AG04450 (cell line): ENCODE measurements at regions not wholly inside any gene's neighbourhood (a gene's known extent, or its start where the extent isn't known, plus 50 kb on each side); places are given as distances from the start of the nearest gene placed in this dataset.

Experiments
- CTCF ChIA-PET: fragments of 300-600, 350-600 bp; formaldehyde crosslinking; extraction: SDS; loops from one replicate; lab custom pipeline; 2022; ENCODE audit warnings: antibody characterized with exemption, inconsistent platforms; lab: Charles Lee
- POLR2A ChIA-PET: fragments of 350-600 bp; formaldehyde crosslinking; extraction: SDS; loops from one replicate; lab custom pipeline; 2021; ENCODE audit warnings: antibody characterized with exemption, inconsistent platforms; lab: Yijun Ruan, JAX
- DNase-seq: peaks from one replicate; pipeline ENCODE4 v3.0.0-alpha.2; 2011; ENCODE audit warnings: low read depth, low spot score
- H3K27ac ChIP-seq: one replicate; pipeline ENCODE4 v1.5.1; 2012; ENCODE audit warnings: low read depth, low read length, control low read depth
- H3K27me3 ChIP-seq: one replicate; pipeline ENCODE4 v1.6.0; 2012; ENCODE audit warnings: low read length; ENCODE audit not compliant: control insufficient read depth, insufficient read depth
- H3K4me3 ChIP-seq: 2 replicates; pipeline ENCODE4 v1.5.1; 2011; ENCODE audit warnings: mild to moderate bottlenecking, low read depth, low read length, control low read depth
- H3K9me3 ChIP-seq: 2 replicates; pipeline ENCODE4 v1.5.1; 2012; ENCODE audit warnings: low read length; ENCODE audit not compliant: control insufficient read depth, insufficient read depth
- TF ChIP-seq, protein P1 (sequence below): IDR thresholded peaks from 2 replicates; pipeline ENCODE4 v1.5.1; 2011; ENCODE audit warnings: low read depth, low read length, control low read depth, inconsistent platforms

DNA sequence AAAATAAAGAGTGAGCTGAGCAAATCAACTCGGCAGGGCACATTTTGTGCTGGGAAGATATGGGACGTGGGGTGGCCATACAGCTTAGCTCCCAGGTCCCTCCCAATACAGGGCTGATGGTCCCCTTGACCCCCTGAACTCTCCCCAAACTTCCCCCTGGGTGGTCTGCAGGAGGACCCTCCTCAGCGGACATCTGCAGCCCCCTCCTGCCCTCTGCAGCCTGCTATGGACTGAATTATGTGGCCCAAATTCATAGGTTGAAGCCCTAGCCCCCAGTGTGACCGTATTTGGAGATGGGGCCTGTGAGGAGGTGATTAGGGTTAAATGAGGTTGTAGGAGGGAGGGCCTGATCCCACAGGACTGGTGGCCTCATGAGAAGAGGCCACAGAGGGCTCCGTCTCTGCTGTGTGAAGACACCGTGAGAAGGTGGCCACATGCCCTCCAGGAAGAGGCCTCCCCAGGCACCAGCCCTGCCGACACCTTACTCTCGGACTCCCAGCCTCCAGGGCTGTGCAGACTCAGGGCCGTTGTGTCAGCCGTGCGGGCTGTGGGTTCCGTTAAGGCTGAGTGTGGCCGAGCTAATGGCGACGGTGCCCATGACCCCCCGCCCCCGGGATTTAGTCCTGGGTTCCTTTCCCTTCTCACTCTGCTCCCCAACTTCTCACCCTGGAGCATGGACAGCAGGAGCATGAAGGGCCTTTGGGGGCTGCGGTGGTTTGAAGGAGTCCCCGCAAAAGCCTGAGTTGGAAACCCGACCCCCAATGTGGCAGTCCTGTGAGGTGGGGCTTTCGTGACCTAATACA lies 1042.8 kb downstream of the BRD1 start:
- ChIA-PET POLR2A (no interaction called here), CTCF (no interaction called here)
- no peak overlapping the region for H3K27ac ChIP-seq
- H3K9me3 ChIP-seq: peaks cover 71% of the 10 kb centered on the region
- TF ChIP-seq, protein P1, sequence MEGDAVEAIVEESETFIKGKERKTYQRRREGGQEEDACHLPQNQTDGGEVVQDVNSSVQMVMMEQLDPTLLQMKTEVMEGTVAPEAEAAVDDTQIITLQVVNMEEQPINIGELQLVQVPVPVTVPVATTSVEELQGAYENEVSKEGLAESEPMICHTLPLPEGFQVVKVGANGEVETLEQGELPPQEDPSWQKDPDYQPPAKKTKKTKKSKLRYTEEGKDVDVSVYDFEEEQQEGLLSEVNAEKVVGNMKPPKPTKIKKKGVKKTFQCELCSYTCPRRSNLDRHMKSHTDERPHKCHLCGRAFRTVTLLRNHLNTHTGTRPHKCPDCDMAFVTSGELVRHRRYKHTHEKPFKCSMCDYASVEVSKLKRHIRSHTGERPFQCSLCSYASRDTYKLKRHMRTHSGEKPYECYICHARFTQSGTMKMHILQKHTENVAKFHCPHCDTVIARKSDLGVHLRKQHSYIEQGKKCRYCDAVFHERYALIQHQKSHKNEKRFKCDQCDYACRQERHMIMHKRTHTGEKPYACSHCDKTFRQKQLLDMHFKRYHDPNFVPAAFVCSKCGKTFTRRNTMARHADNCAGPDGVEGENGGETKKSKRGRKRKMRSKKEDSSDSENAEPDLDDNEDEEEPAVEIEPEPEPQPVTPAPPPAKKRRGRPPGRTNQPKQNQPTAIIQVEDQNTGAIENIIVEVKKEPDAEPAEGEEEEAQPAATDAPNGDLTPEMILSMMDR: no peak
- H3K4me3 ChIP-seq: no peak overlapping the region
- no peak for DNase-seq
- no peaks in the 10 kb centered on the region for H3K27me3 ChIP-seq

DNA sequence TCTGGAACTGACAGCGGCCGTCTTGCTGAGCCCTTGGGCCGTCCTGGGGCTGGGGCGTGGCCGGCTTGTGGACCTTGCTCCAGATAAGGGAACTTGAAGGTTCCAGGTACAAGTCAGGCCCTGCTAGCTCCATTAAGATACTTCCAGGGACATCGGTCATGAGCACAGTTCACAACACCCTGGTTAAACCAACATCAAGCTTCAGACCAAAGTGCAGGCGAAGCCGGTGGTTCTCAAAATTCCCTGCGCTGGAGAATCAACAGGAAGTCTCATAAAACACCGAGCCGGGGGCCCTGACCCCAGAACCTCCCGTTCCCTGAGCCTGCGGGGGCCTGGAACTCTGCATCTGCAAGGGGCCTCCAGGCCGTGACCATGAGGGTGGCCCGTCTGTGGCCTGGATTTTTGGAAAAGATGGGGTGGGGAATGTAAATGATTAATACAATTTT lies 1043.8 kb downstream of the BRD1 start:
- no peak overlapping the region for H3K4me3 ChIP-seq
- DNase-seq: no peak
- peaks cover 81% of the 10 kb centered on the region for H3K9me3 ChIP-seq
- ChIA-PET CTCF (no interaction called here), POLR2A (no interaction called here)
- TF ChIP-seq, protein P1: no peak
- H3K27me3 ChIP-seq: no peaks in the 10 kb centered on the region
- H3K27ac ChIP-seq: no peak overlapping the region

DNA sequence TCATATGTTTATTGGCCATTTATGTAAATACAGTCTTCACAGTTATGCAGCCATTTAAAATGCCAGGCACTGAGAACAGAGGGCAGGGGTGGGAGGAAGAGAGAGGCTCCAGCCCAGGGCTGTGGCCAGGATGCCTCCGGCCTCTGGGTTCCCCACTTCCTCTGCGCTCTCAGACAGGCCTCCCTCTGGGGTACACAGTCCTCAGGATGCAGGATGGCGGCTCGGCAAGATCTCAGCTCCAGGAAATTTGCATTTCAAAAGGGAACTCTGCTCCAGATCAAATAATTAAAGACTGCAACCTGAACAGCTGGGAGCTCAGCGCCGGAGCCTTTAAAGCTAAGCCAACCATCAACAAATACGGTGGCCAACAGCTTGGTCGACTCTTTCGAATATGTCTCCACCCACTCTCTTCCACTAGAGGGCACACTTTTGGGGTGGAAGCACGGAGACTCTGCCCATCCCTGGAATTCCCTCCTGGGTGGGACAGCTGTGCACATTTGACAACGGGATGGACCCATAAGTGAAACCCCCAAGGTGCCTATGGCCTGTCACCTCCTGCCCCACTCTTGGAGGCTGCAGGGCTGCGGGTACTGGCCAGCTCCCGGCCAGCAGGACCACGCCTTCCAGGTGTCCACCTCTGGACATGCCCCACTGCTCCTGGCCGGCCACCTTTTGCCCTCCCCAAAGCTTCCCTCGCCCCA lies 1044.7 kb downstream of the BRD1 start:
- Histone ChIP-seq H3K4me3 (no peak overlapping the region), H3K27ac (no peak overlapping the region), H3K9me3 (peaks cover 90% of the 10 kb centered on the region), H3K27me3 (no peaks in the 10 kb centered on the region)
- TF ChIP-seq, protein P1: no peak
- no peak for DNase-seq
- ChIA-PET POLR2A (no interaction called here), CTCF (no interaction called here)

DNA sequence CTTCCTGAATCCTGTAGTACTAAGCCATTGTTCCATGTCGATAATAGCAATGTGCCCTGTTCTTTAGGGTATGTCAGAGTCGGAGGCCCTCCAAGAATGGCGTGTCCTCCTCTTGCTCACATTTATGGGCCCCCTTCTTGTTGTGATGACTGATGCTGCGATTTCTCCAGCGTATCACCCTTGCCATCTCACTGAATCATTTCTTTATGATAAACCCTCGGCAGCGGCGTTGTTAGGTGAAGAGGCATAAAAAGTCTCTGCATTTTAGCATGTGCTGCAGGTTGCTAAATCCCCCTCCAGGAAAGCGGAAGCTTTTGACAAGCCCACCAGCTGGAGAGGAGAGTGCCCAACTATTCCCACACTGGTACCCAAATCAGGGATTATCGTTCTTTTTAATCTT lies 1045.3 kb downstream of the BRD1 start:
- peaks cover 96% of the 10 kb centered on the region for H3K9me3 ChIP-seq
- H3K27ac ChIP-seq: no peak overlapping the region
- ChIA-PET CTCF (no interaction called here), POLR2A (no interaction called here)
- TF ChIP-seq, protein P1: no peak
- H3K4me3 ChIP-seq: no peak overlapping the region
- no peaks in the 10 kb centered on the region for H3K27me3 ChIP-seq
- DNase-seq: no peak

DNA sequence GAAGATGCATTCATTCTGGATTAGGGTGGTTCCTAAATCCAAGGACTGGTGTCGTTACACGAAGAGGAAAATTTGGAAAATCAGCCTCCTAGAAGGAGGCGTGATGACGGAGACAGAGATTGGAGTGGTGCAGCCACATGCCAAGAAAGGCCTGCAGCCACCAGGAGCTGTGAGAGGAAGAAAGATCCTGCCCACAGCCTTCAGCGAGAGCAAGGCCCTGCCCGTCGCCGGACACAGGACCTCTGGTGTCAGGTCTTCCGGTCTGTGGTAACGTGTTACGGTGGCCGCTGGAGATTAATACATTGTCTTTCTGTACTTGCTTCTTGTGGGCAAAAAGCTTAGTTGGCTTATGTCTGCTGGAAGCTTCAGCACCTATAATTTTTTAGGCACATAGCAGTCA lies 1045.8 kb downstream of the BRD1 start:
- H3K27ac ChIP-seq: no peak overlapping the region
- H3K4me3 ChIP-seq: no peak overlapping the region
- no peaks in the 10 kb centered on the region for H3K27me3 ChIP-seq
- POLR2A ChIA-PET: no interaction called here
- CTCF ChIA-PET: no interaction called here
- H3K9me3 ChIP-seq: peaks cover 95% of the 10 kb centered on the region
- DNase-seq: no peak
- TF ChIP-seq, protein P1: no peak
